Tibial artery (tissue), 4 donors: ENCODE measurements at regions not wholly inside any gene's neighbourhood (a gene's known extent, or its start where the extent isn't known, plus 50 kb on each side); places are given as distances from the start of the nearest gene placed in this dataset.

Experiments used
- DNase-seq, 2 donors: peaks; one replicate each; pipeline ENCODE4 v3.0.0-alpha.2; 2019
- H3K27ac ChIP-seq, 2 donors: fragments of 200-600 bp; sonication (generic) in 1 of 2; 1 replicate in 1 of 2; 2 replicates in 1 of 2; pipeline ENCODE4 v1.5.1; 2018 to 2019; ENCODE audit warnings: mild to moderate bottlenecking in 1 of 2
- H3K27me3 ChIP-seq, 2 donors: fragments of 200-600 bp; sonication (generic) in 1 of 2; one replicate each; pipeline versions ENCODE4 v1.5.1 to v1.6.0; 2016 to 2019
- H3K36me3 ChIP-seq, 3 donors: fragments of 200-600 bp; sonication (generic) in 2 of 3; one replicate each; pipeline ENCODE4 v1.5.1; 2016 to 2019; ENCODE audit warnings: mild to moderate bottlenecking in 2 of 3
- H3K4me1 ChIP-seq, 4 donors: fragments of 200-600 bp; sonication (generic) in 2 of 4; 1 replicate in 3 of 4; 2 replicates in 1 of 4; pipeline ENCODE4 v1.5.1; 2016 to 2019
- H3K4me3 ChIP-seq, 2 donors: fragments of 200-600 bp; sonication (generic) in 1 of 2; 1 replicate in 1 of 2; 2 replicates in 1 of 2; pipeline ENCODE4 v1.5.1; 2018 to 2019; ENCODE audit warnings: mild to moderate bottlenecking in 2 of 2
- H3K9me3 ChIP-seq, 3 donors: fragments of 200-600 bp; sonication (generic) in 1 of 3; one replicate each; pipeline ENCODE4 v1.5.1; 2016 to 2019
- intact Hi-C: fragments of 100-400 bp; cut with DNase I; formaldehyde crosslinking; loops from one replicate; pipeline ENCODE4 v1.15.0; 2023; ENCODE audit warnings: low total_unique reads
- TF ChIP-seq, protein P1 (sequence below), 2 experiments: fragments of 200-600 bp in 1 of 2; fragments of 450-650 bp in 1 of 2; IDR thresholded peaks; one replicate each; pipeline ENCODE4 v1.5.1; 2017 to 2019; ENCODE audit warnings: antibody characterized with exemption in 2 of 2, mild to moderate bottlenecking in 1 of 2, moderate library complexity in 1 of 2

DNA sequence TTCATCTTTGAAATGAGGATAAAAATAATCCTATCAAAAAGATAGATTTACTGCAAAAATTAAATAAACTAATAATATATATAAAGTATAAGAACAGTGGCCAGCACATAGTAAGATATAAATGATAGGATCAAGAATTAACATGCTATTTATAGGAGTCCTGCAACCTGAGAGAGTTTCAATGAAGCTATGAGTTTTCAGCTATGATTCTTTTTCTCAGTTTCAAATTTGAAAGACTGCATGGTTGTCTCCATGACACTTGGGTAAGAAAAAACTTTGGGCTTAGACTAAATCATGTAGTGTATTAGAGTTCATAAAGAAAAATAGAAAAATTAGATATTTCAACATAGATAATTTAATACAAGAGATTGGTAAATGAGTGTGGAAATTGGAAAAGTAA is 817.8 kb upstream of the KIF2B start:
- Histone ChIP-seq H3K27ac (no peak overlapping the region), H3K27me3 (no peaks in the 10 kb centered on the region), H3K4me3 (no peak overlapping the region), H3K4me1 (no peaks in the 10 kb centered on the region), H3K36me3 (no peaks in the 10 kb centered on the region), H3K9me3 (no peaks in the 10 kb centered on the region)
- DNase-seq: no peak
- intact Hi-C loops: no loop called here
- TF ChIP-seq, protein P1, sequence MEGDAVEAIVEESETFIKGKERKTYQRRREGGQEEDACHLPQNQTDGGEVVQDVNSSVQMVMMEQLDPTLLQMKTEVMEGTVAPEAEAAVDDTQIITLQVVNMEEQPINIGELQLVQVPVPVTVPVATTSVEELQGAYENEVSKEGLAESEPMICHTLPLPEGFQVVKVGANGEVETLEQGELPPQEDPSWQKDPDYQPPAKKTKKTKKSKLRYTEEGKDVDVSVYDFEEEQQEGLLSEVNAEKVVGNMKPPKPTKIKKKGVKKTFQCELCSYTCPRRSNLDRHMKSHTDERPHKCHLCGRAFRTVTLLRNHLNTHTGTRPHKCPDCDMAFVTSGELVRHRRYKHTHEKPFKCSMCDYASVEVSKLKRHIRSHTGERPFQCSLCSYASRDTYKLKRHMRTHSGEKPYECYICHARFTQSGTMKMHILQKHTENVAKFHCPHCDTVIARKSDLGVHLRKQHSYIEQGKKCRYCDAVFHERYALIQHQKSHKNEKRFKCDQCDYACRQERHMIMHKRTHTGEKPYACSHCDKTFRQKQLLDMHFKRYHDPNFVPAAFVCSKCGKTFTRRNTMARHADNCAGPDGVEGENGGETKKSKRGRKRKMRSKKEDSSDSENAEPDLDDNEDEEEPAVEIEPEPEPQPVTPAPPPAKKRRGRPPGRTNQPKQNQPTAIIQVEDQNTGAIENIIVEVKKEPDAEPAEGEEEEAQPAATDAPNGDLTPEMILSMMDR (IDR thresholded peaks at IDR 0.05): no peak

DNA sequence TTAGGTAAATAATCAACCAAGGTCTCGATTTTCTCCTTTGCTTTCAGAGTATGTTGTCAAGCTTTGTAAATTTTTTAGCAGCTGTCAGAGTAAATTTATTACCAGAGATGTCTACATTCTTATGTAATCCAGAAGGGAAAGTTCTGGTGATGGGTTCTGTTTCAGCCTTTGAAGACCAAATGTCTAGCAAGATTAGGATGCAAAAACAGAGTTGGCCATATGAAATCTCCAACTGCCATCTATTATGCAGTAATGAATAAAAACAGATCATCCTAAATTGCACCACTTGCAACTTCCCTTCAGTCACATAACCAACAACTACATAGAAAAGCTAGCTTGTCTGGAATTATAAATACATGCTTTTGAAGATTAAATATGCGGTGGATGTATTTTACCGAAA is 826.8 kb upstream of the KIF2B start:
- intact Hi-C loops: no loop called here

DNA sequence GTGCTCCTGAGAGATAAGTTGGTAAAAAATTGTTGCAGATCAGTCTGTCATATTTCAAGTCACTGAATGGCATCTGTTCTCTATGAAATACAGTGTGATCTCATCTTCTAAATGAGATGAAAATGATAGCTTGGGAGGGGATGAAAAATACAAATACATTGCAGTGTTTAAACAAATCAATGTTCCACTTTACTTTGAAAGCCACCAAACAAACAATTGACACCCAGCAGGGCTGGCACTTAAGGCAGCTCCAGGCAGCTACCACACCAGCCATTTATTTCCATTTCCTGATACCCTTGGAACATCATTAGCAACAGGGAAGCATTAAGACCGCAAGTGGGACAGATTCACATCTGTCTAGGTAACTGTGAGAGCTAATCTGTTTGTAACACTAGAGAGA is 827.6 kb upstream of the KIF2B start:
- Histone ChIP-seq H3K9me3 (no peaks in the 10 kb centered on the region), H3K4me1 (no peaks in the 10 kb centered on the region), H3K27me3 (no peaks in the 10 kb centered on the region), H3K27ac (no peak overlapping the region), H3K36me3 (no peaks in the 10 kb centered on the region), H3K4me3 (no peak overlapping the region)
- intact Hi-C loops: no loop called here
- TF ChIP-seq, protein P1 (IDR thresholded peaks at IDR 0.05): no peak
- no peak for DNase-seq

More for the DNA sequence above, 826.8 kb upstream of the KIF2B start:
- Histone ChIP-seq H3K36me3 (no peaks in the 10 kb centered on the region), H3K27me3 (no peaks in the 10 kb centered on the region), H3K27ac (no peak overlapping the region), H3K4me1 (no peaks in the 10 kb centered on the region), H3K9me3 (no peaks in the 10 kb centered on the region), H3K4me3 (no peak overlapping the region)
- DNase-seq: no peak
- TF ChIP-seq, protein P1 (IDR thresholded peaks at IDR 0.05): no peak

DNA sequence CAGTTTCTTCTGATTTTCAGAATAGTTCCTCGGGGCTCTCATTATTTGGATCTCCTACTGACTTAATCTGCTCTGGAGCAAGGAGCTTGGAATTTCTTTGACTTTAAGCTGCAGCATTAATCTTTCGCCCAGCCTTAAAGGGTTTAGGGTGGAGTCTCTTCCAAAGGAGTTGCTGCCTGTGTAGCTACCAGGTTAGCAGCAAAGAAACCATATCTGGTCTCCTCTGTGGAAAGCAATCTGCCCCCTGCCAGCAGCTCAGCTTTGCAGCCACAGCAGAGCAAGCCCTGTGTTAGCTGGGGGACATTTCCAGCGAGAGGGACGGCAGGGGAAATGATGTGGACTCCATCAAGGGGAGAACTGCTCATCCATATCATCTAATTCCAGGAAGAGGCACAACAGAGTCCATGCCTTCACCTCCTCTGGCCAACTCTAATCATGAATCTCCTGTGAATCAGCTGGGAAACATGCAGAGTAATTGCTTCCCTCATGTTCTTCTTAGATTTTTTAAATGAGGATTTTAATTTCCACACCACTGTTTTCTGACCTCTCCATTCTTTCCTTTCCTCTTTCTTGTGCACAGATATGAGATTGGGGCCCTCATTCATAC is 827.6 kb upstream of the CA10 start:
- H3K27ac ChIP-seq: no peak overlapping the region
- H3K36me3 ChIP-seq: no peaks in the 10 kb centered on the region
- no peak for DNase-seq
- H3K4me1 ChIP-seq: no peaks in the 10 kb centered on the region
- no peaks in the 10 kb centered on the region for H3K27me3 ChIP-seq
- H3K9me3 ChIP-seq: no peaks in the 10 kb centered on the region
- H3K4me3 ChIP-seq: no peak overlapping the region
- TF ChIP-seq, protein P1 (IDR thresholded peaks at IDR 0.05): no peak
- intact Hi-C loops: no loop called here

DNA sequence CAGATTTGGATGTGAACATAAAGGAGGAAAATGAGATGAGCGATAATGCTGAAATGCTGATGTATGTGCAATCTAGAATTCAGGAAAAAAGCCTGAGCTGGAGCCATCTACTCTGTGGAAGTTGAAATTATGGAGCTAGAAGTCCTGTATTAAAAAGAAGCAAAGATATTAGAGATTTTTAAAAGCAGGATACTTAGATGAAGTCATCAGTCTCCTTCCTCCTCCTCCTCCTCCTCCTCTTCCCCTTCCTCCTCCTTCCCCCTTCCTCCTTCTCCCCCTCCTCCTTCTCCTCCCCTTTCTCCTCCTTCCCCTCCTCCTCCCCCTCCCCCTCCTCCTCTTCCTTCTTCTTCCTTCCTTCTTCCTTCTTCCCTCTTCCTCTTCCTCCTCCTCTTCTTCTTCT is 823.8 kb upstream of the CA10 start:
- no peak overlapping the region for H3K4me3 ChIP-seq
- DNase-seq: no peak
- no peaks in the 10 kb centered on the region for H3K4me1 ChIP-seq
- intact Hi-C loops: no loop called here
- no peaks in the 10 kb centered on the region for H3K27me3 ChIP-seq
- no peaks in the 10 kb centered on the region for H3K9me3 ChIP-seq
- no peak overlapping the region for H3K27ac ChIP-seq
- TF ChIP-seq, protein P1 (IDR thresholded peaks at IDR 0.05): no peak
- H3K36me3 ChIP-seq: no peaks in the 10 kb centered on the region

DNA sequence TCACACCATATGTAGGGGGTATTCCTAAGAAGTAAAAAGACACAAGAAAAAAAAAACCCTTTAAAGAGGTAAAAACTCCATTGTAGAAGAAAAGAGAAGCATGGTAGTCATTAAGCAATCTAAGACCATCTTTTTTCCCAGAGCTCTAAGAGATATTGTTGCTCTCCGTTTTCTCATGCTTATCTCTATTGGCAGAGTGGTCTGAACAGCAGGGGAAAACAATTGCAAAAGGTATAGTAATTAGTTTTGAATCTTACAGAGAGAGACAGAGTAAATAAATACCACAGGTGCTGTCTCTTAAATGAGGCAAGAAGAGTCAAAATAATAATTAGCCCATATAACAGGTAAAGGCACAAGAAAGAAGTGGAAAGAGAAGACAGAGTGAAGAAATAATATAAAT is 821.4 kb upstream of the CA10 start:
- no peak overlapping the region for H3K4me3 ChIP-seq
- DNase-seq: no peak
- intact Hi-C loops: no loop called here
- H3K4me1 ChIP-seq: no peaks in the 10 kb centered on the region
- no peaks in the 10 kb centered on the region for H3K9me3 ChIP-seq
- H3K36me3 ChIP-seq: no peaks in the 10 kb centered on the region
- no peak overlapping the region for H3K27ac ChIP-seq
- H3K27me3 ChIP-seq: no peaks in the 10 kb centered on the region
- TF ChIP-seq, protein P1 (IDR thresholded peaks at IDR 0.05): no peak
